SU-DHL-6 (cell line): ENCODE measurements at regions not wholly inside any gene's neighbourhood (a gene's known extent, or its start where the extent isn't known, plus 50 kb on each side); places are given as distances from the start of the nearest gene placed in this dataset.

Experiments
- EZH2phosphoT487 ChIP-seq: fragments of 200-600 bp; sonication (generic), shearing (Covaris generic); conservative IDR thresholded peaks from 2 replicates; pipeline ENCODE4 v1.6.1; 2018; ENCODE audit warnings: mild to moderate bottlenecking, antibody characterized with exemption, low read length, moderate library complexity, mixed read lengths
- TF ChIP-seq, protein P1 (sequence below): fragments of 200-600 bp; sonication (generic); IDR thresholded peaks from one replicate; pipeline ENCODE4 v1.5.1; 2017; ENCODE audit warnings: antibody characterized with exemption, mild to moderate bottlenecking, low read length, moderate library complexity; ENCODE audit not compliant: insufficient read depth, poor library complexity, severe bottlenecking

DNA sequence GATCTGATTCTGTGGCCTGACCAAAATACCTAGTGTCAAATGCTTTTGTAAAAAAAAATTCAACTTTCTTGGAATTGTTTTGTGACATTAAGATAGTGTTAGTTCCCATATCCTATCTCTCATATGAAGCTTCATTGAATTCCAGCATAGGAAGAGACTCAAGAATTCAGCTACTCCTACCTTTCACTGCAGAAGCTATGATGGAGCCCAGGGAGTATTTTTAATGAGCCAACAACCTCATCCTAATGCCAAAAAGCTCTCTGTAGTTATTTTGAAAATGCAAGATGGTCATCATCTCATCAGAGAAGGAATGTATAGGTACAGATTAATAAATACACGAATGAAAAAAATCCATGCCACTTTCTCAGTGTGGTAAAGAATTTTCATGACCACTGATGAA is 431.2 kb upstream of the SGCG start:
- TF ChIP-seq, protein P1, sequence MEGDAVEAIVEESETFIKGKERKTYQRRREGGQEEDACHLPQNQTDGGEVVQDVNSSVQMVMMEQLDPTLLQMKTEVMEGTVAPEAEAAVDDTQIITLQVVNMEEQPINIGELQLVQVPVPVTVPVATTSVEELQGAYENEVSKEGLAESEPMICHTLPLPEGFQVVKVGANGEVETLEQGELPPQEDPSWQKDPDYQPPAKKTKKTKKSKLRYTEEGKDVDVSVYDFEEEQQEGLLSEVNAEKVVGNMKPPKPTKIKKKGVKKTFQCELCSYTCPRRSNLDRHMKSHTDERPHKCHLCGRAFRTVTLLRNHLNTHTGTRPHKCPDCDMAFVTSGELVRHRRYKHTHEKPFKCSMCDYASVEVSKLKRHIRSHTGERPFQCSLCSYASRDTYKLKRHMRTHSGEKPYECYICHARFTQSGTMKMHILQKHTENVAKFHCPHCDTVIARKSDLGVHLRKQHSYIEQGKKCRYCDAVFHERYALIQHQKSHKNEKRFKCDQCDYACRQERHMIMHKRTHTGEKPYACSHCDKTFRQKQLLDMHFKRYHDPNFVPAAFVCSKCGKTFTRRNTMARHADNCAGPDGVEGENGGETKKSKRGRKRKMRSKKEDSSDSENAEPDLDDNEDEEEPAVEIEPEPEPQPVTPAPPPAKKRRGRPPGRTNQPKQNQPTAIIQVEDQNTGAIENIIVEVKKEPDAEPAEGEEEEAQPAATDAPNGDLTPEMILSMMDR, result no peak
- no peak for TF ChIP-seq EZH2phosphoT487
